Breast epithelium (tissue), 4 donors: ENCODE measurements at regions not wholly inside any gene's neighbourhood (a gene's known extent, or its start where the extent isn't known, plus 50 kb on each side); places are given as distances from the start of the nearest gene placed in this dataset.

Experiments
- DNase-seq, 2 donors: peaks; one replicate each; pipeline ENCODE4 v3.0.0-alpha.2; 2019; ENCODE audit warnings: low spot score in 2 of 2
- H3K27ac ChIP-seq, 2 donors: fragments of 200-600 bp; sonication (generic) in 1 of 2; one replicate each; pipeline ENCODE4 v1.5.1; 2016 to 2019; ENCODE audit warnings: mild to moderate bottlenecking in 1 of 2
- H3K27me3 ChIP-seq, 2 donors: fragments of 200-600 bp; sonication (generic) in 1 of 2; one replicate each; pipeline versions ENCODE4 v1.5.1 to v1.6.0; 2017 to 2019; ENCODE audit warnings: control low read depth in 1 of 2, mild to moderate bottlenecking in 1 of 2
- H3K36me3 ChIP-seq: fragments of 200-600 bp; one replicate; pipeline ENCODE4 v1.5.1; 2019
- H3K4me1 ChIP-seq, 2 donors: fragments of 200-600 bp; sonication (generic); one replicate each; pipeline ENCODE4 v1.5.1; 2016 to 2019; ENCODE audit warnings: control low read depth in 1 of 2
- H3K4me3 ChIP-seq, 3 donors: fragments of 200-600 bp; sonication (generic); 1 replicate in 2 of 3; 2 replicates in 1 of 3; pipeline ENCODE4 v1.5.1; 2016 to 2019; ENCODE audit warnings: mild to moderate bottlenecking in 3 of 3, moderate library complexity in 2 of 3
- H3K9me3 ChIP-seq, 2 donors: fragments of 200-600 bp; sonication (generic) in 1 of 2; one replicate each; pipeline ENCODE4 v1.5.1; 2016 to 2019; ENCODE audit warnings: control low read depth in 1 of 2
- CTCF ChIP-seq, 3 donors: fragments of 450-650 bp; IDR thresholded peaks; one replicate each; pipeline ENCODE4 v1.5.1; 2016 to 2017; ENCODE audit warnings: antibody characterized with exemption in 3 of 3, mild to moderate bottlenecking in 3 of 3, moderate library complexity in 3 of 3
- POLR2A ChIP-seq: fragments of 450-650 bp; IDR thresholded peaks from one replicate; pipeline ENCODE4 v1.6.1; 2016; ENCODE audit warnings: antibody characterized with exemption, mild to moderate bottlenecking, moderate library complexity
- POLR2AphosphoS5 ChIP-seq, 3 donors: sonication (generic); formaldehyde crosslinking; IDR thresholded peaks; one replicate each; pipeline ENCODE4 v1.6.1; 2017; ENCODE audit warnings: antibody characterized with exemption in 3 of 3
- intact Hi-C: fragments of 100-400 bp; cut with DNase I; formaldehyde crosslinking; loops from one replicate; pipeline ENCODE4 v1.15.1; 2023; ENCODE audit warnings: low total_unique reads

GRCh38 chr17:33375783-33376182 lies 82.7 kb upstream of the ASIC2 start:
- TF ChIP-seq POLR2A (no peak), POLR2AphosphoS5 (IDR thresholded peaks at IDR 0.05) (no peak), CTCF (IDR thresholded peaks at IDR 0.05) (no peak)
- no peak for DNase-seq
- Histone ChIP-seq H3K27me3 (peaks cover 0 to 9% of the 10 kb centered on the region in 2 donors), H3K4me3 (no peak overlapping the region), H3K4me1 (no peaks in the 10 kb centered on the region), H3K27ac (no peak overlapping the region), H3K9me3 (no peaks in the 10 kb centered on the region), H3K36me3 (no peaks in the 10 kb centered on the region)
- intact Hi-C loops: no loop called here

- DNase-seq: no peak
- Histone ChIP-seq H3K27me3 (no peaks in the 10 kb centered on the region), H3K27ac (no peak overlapping the region), H3K9me3 (no peaks in the 10 kb centered on the region), H3K4me1 (no peaks in the 10 kb centered on the region), H3K36me3 (no peaks in the 10 kb centered on the region), H3K4me3 (no peak overlapping the region)
- no peak for TF ChIP-seq POLR2AphosphoS5 (IDR thresholded peaks at IDR 0.05)
- no peak for TF ChIP-seq POLR2A
- no peak for TF ChIP-seq CTCF (IDR thresholded peaks at IDR 0.05)
- intact Hi-C loops: no loop called here
Observed at GRCh38 chr17:33377837-33378595, 84.9 kb upstream of the ASIC2 start.

GRCh38 chr17:33381201-33381600 lies 88.1 kb upstream of the ASIC2 start:
- H3K27ac ChIP-seq: no peak overlapping the region
- intact Hi-C loops: no loop called here
- no peak for DNase-seq

GRCh38 chr17:33383488-33384023 lies 90.5 kb upstream of the ASIC2 start:
- Histone ChIP-seq H3K27me3 (no peaks in the 10 kb centered on the region), H3K9me3 (no peaks in the 10 kb centered on the region), H3K27ac (no peak overlapping the region), H3K4me1 (no peaks in the 10 kb centered on the region), H3K36me3 (no peaks in the 10 kb centered on the region), H3K4me3 (no peak overlapping the region)
- intact Hi-C loops: no loop called here
- DNase-seq: no peak
- TF ChIP-seq CTCF (IDR thresholded peaks at IDR 0.05) (no peak), POLR2A (no peak), POLR2AphosphoS5 (IDR thresholded peaks at IDR 0.05) (no peak)

More at GRCh38 chr17:33381201-33381600, 88.1 kb upstream of the ASIC2 start:
- no peaks in the 10 kb centered on the region for H3K9me3 ChIP-seq
- H3K27me3 ChIP-seq: no peaks in the 10 kb centered on the region
- no peaks in the 10 kb centered on the region for H3K36me3 ChIP-seq
- no peak for TF ChIP-seq POLR2A
- no peak for TF ChIP-seq CTCF (IDR thresholded peaks at IDR 0.05)
- TF ChIP-seq POLR2AphosphoS5 (IDR thresholded peaks at IDR 0.05): no peak
- H3K4me1 ChIP-seq: no peaks in the 10 kb centered on the region
- H3K4me3 ChIP-seq: no peak overlapping the region

GRCh38 chr17:33385133-33385532 lies 92.0 kb upstream of the ASIC2 start:
- H3K27me3 ChIP-seq: no peaks in the 10 kb centered on the region
- H3K9me3 ChIP-seq: no peaks in the 10 kb centered on the region
- intact Hi-C loops: no loop called here
- no peak overlapping the region for H3K4me3 ChIP-seq
- no peaks in the 10 kb centered on the region for H3K4me1 ChIP-seq
- no peak for DNase-seq
- TF ChIP-seq CTCF (IDR thresholded peaks at IDR 0.05): no peak
- no peak for TF ChIP-seq POLR2A
- TF ChIP-seq POLR2AphosphoS5 (IDR thresholded peaks at IDR 0.05): no peak
- H3K27ac ChIP-seq: no peak overlapping the region
- H3K36me3 ChIP-seq: no peaks in the 10 kb centered on the region
